ENCODE measurements at regions not wholly inside any gene's neighbourhood (a gene's known extent, or its start where the extent isn't known, plus 50 kb on each side); places are given as distances from the start of the nearest gene placed in this dataset.

DNA sequence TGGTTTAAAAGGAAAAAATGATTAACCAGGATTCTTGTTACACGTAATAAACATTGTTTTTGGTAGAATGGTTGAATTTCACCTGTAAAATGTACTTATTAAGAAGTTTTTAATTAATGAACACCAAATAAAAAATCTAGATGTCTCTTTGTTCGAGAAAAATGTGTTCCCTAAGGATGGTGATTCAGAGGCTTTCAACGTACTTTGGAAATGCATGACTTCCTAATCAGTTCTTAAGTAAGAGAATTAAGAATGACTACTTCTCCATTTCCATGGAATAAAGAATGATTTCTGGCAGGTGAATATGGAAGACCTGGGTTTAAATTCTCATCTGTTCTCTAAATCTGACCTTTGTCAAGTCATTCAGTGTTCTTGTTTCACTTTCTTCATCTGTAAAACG is 428.6 kb downstream of the KCNH5 start:
- no peaks in the 10 kb centered on the region for H3K27me3 ChIP-seq (replicated peaks in 1 of 4; ENCODE audit: control extremely low read depth in 1 of 4, control insufficient read depth in 3 of 4, insufficient read depth in 4 of 4, low read length in 3 of 4)
- Mint-ChIP-seq H3K4me1 (no peaks in the 10 kb centered on the region), H3K4me3 (no peak overlapping the region), H3K27ac (no peak overlapping the region), H3K9me3 (ENCODE audit: insufficient read depth) (peaks cover 4% of the 10 kb centered on the region), H3K27me3 (no peaks in the 10 kb centered on the region)
- H3K79me2 ChIP-seq (ENCODE audit: control insufficient read depth, insufficient read depth, low read length) = no peaks in the 10 kb centered on the region
- no peaks in the 10 kb centered on the region for H3K4me1 ChIP-seq (ENCODE audit: control insufficient read depth in 2 of 2, insufficient read depth in 2 of 2, low read length in 2 of 2)
- no peak overlapping the region for H3K27ac ChIP-seq (ENCODE audit: low read length in 2 of 2)
- no peak overlapping the region for H3K4me2 ChIP-seq (replicated peaks; ENCODE audit: low read depth, low read length, poor library complexity, severe bottlenecking)
- peaks cover 2 to 5% (median 3%) of the 10 kb centered on the region in 3 donors for H3K9me3 ChIP-seq (ENCODE audit: control extremely low read depth in 1 of 3, control insufficient read depth in 2 of 3, insufficient read depth in 1 of 3, low read length in 2 of 3)
- H3K4me3 ChIP-seq (ENCODE audit: control extremely low read depth in 1 of 5, extremely low read depth in 1 of 5, insufficient read depth in 1 of 5, low read depth in 2 of 5, low read length in 4 of 5) = no peak overlapping the region
- intact Hi-C loops (cut with micrococcal nuclease) = no loop called here
- POLR2A ChIA-PET = no interaction called here
- H3K9ac ChIP-seq (ENCODE audit: low read length) = no peak overlapping the region
- H2AFZ ChIP-seq (ENCODE audit: insufficient read depth, low read depth, low read length, poor library complexity, severe bottlenecking) = no peak overlapping the region
- no peaks in the 10 kb centered on the region for H4K20me1 ChIP-seq (ENCODE audit: control insufficient read depth, insufficient read depth, low read length, poor library complexity, severe bottlenecking)
- no peaks in the 10 kb centered on the region for H3K36me3 ChIP-seq (replicated peaks in 1 of 2; ENCODE audit: control extremely low read depth in 1 of 2, control insufficient read depth in 1 of 2, extremely low read depth in 1 of 2, insufficient read depth in 2 of 2, low read length in 1 of 2)
- no peak for TF ChIP-seq EZH2 (IDR thresholded peaks at IDR 0.05; ENCODE audit: borderline replicate concordance, insufficient read depth, low read depth, low read length, poor library complexity, severe bottlenecking)
- TF ChIP-seq, protein P1, sequence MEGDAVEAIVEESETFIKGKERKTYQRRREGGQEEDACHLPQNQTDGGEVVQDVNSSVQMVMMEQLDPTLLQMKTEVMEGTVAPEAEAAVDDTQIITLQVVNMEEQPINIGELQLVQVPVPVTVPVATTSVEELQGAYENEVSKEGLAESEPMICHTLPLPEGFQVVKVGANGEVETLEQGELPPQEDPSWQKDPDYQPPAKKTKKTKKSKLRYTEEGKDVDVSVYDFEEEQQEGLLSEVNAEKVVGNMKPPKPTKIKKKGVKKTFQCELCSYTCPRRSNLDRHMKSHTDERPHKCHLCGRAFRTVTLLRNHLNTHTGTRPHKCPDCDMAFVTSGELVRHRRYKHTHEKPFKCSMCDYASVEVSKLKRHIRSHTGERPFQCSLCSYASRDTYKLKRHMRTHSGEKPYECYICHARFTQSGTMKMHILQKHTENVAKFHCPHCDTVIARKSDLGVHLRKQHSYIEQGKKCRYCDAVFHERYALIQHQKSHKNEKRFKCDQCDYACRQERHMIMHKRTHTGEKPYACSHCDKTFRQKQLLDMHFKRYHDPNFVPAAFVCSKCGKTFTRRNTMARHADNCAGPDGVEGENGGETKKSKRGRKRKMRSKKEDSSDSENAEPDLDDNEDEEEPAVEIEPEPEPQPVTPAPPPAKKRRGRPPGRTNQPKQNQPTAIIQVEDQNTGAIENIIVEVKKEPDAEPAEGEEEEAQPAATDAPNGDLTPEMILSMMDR (IDR thresholded peaks at IDR 0.05) = no peak
- CTCF ChIA-PET = no interaction called here
- DNase-seq = no peak
- ATAC-seq (ENCODE audit: low read depth) = no peak
- no CpG with 5 or more reads among the region's 4 CpGs for WGBS (ENCODE audit: insufficient coverage)

DNA sequence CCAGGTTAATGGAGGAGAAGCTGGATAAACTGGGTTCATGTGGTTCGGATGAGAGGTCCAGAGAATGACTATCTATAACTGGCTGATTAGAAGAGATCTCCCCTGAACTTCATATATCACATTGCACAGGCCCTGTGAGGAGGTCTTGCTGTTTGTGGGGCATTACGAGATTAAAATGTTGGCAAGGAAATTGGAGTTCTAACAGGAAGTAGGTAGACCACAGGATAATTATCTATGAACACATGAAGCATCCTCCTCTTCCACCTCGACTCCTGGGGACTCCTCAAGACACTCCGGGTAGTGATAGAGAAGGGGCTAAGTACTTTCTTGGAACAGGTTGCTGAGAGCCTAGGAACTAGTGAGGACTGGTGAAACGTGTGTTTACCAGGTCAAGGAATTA is 418.8 kb downstream of the KCNH5 start:
- Histone ChIP-seq H3K79me2 (ENCODE audit: control insufficient read depth, insufficient read depth, low read length) (no peaks in the 10 kb centered on the region), H2AFZ (ENCODE audit: insufficient read depth, low read depth, low read length, poor library complexity, severe bottlenecking) (no peak overlapping the region), H3K36me3 (replicated peaks in 1 of 2; ENCODE audit: control extremely low read depth in 1 of 2, control insufficient read depth in 1 of 2, extremely low read depth in 1 of 2, insufficient read depth in 2 of 2, low read length in 1 of 2) (no peaks in the 10 kb centered on the region), H3K9me3 (ENCODE audit: control extremely low read depth in 1 of 3, control insufficient read depth in 2 of 3, insufficient read depth in 1 of 3, low read length in 2 of 3) (peaks cover 0 to 6% (median 0%) of the 10 kb centered on the region in 3 donors), H3K9ac (ENCODE audit: low read length) (no peak overlapping the region), H3K27ac (ENCODE audit: low read length in 2 of 2) (no peak overlapping the region), H3K27me3 (replicated peaks in 1 of 4; ENCODE audit: control extremely low read depth in 1 of 4, control insufficient read depth in 3 of 4, insufficient read depth in 4 of 4, low read length in 3 of 4) (no peaks in the 10 kb centered on the region), H4K20me1 (ENCODE audit: control insufficient read depth, insufficient read depth, low read length, poor library complexity, severe bottlenecking) (no peaks in the 10 kb centered on the region), H3K4me3 (ENCODE audit: control extremely low read depth in 1 of 5, extremely low read depth in 1 of 5, insufficient read depth in 1 of 5, low read depth in 2 of 5, low read length in 4 of 5) (no peak overlapping the region), H3K4me1 (ENCODE audit: control insufficient read depth in 2 of 2, insufficient read depth in 2 of 2, low read length in 2 of 2) (no peaks in the 10 kb centered on the region), H3K4me2 (replicated peaks; ENCODE audit: low read depth, low read length, poor library complexity, severe bottlenecking) (no peak overlapping the region)
- 80% methylated on average over 1 of the region's 5 CpGs for whole genome bisulfite sequencing (ENCODE audit: insufficient coverage)
- peaks cover 2% of the 10 kb centered on the region for H3K9me3 Mint-ChIP-seq (ENCODE audit: insufficient read depth)
- intact Hi-C loops (cut with micrococcal nuclease) = no loop called here
- no peaks in the 10 kb centered on the region for H3K27me3 Mint-ChIP-seq
- H3K4me1 Mint-ChIP-seq = no peaks in the 10 kb centered on the region
- no peak overlapping the region for H3K27ac Mint-ChIP-seq
- no peak for TF ChIP-seq EZH2 (IDR thresholded peaks at IDR 0.05; ENCODE audit: borderline replicate concordance, insufficient read depth, low read depth, low read length, poor library complexity, severe bottlenecking)
- TF ChIP-seq, protein P1 (IDR thresholded peaks at IDR 0.05) = no peak
- POLR2A ChIA-PET = no interaction called here
- CTCF ChIA-PET = no interaction called here
- ATAC-seq (ENCODE audit: low read depth) = no peak
- no peak for DNase-seq
- H3K4me3 Mint-ChIP-seq = no peak overlapping the region
